ENCODE measurements at regions not wholly inside any gene's neighbourhood (a gene's known extent, or its start where the extent isn't known, plus 50 kb on each side); places are given as distances from the start of the nearest gene placed in this dataset.

GRCh38 chr10:109403551-109403950, 519.8 kb downstream of the XPNPEP1 start:
- no peaks in the 10 kb centered on the region for H3K27me3 ChIP-seq
- H3K4me3 ChIP-seq (ENCODE audit: low read depth, low read length) = no peak overlapping the region
- H3K4me1 ChIP-seq = no peaks in the 10 kb centered on the region
- no peaks in the 10 kb centered on the region for H3K36me3 ChIP-seq
- TF ChIP-seq, protein P1, sequence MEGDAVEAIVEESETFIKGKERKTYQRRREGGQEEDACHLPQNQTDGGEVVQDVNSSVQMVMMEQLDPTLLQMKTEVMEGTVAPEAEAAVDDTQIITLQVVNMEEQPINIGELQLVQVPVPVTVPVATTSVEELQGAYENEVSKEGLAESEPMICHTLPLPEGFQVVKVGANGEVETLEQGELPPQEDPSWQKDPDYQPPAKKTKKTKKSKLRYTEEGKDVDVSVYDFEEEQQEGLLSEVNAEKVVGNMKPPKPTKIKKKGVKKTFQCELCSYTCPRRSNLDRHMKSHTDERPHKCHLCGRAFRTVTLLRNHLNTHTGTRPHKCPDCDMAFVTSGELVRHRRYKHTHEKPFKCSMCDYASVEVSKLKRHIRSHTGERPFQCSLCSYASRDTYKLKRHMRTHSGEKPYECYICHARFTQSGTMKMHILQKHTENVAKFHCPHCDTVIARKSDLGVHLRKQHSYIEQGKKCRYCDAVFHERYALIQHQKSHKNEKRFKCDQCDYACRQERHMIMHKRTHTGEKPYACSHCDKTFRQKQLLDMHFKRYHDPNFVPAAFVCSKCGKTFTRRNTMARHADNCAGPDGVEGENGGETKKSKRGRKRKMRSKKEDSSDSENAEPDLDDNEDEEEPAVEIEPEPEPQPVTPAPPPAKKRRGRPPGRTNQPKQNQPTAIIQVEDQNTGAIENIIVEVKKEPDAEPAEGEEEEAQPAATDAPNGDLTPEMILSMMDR (IDR thresholded peaks at IDR 0.05; ENCODE audit: low read depth, low read length) = no peak
- DNase-seq = no peak
- H3K9me3 ChIP-seq = no peaks in the 10 kb centered on the region

- Histone ChIP-seq H3K9me3 (no peaks in the 10 kb centered on the region), H3K4me3 (ENCODE audit: low read depth, low read length) (no peak overlapping the region), H3K36me3 (no peaks in the 10 kb centered on the region), H3K4me1 (no peaks in the 10 kb centered on the region), H3K27me3 (no peaks in the 10 kb centered on the region)
- TF ChIP-seq, protein P1 (IDR thresholded peaks at IDR 0.05; ENCODE audit: low read depth, low read length) = no peak
- DNase-seq = no peak
Observed at GRCh38 chr10:109393425-109393824, 529.9 kb downstream of the XPNPEP1 start.

DNA sequence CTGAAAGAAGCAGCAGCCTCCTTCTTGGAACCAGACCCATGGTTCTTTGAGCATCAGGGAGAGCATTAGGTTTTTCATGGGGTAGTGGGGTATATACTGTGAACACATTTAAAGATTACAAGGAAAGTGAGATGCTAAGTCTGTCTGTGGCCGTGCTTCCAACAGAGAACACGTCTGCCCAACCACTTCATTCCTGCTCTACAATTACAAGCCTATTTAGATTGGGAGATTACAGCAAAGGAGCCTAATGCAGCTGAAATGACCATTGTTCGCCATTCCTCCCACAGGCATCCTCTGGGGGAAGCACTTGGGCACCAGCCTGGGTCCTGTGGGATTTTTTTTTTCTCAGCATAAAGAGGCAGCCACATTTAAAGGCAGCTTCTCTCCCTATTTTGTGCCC, 536.4 kb downstream of the XPNPEP1 start:
- H3K27me3 ChIP-seq = no peaks in the 10 kb centered on the region
- TF ChIP-seq, protein P1 (IDR thresholded peaks at IDR 0.05; ENCODE audit: low read depth, low read length) = no peak
- DNase-seq = no peak

GRCh38 chr10:109386101-109386500, 537.2 kb downstream of the XPNPEP1 start:
- Histone ChIP-seq H3K36me3 (no peaks in the 10 kb centered on the region), H3K27me3 (no peaks in the 10 kb centered on the region), H3K9me3 (no peaks in the 10 kb centered on the region), H3K4me3 (ENCODE audit: low read depth, low read length) (no peak overlapping the region), H3K4me1 (no peaks in the 10 kb centered on the region)
- TF ChIP-seq, protein P1 (IDR thresholded peaks at IDR 0.05; ENCODE audit: low read depth, low read length) = no peak
- no peak for DNase-seq

More for the DNA sequence above, 536.4 kb downstream of the XPNPEP1 start:
- no peaks in the 10 kb centered on the region for H3K9me3 ChIP-seq
- no peak overlapping the region for H3K4me3 ChIP-seq (ENCODE audit: low read depth, low read length)
- no peaks in the 10 kb centered on the region for H3K36me3 ChIP-seq
- no peaks in the 10 kb centered on the region for H3K4me1 ChIP-seq

DNA sequence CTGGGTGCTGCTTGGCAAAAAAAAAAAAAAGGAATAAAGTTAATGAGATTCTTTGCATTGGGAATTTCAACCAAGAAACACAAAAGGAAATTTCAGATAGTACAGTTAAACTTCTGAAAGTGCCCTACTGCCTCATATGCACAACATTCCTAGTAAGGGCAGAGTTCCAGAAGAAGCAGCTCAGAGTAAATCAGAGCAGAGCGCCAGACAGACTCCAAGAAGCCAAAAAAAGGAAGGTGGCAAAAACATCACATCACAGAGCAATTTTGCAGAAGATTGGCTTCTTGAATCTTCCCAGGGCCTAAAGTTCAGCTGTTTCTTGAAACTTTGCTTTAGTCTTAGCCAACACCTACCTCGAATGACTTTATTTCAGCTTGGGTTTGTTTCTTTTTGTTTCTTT, 544.1 kb downstream of the XPNPEP1 start:
- Histone ChIP-seq H3K9me3 (no peaks in the 10 kb centered on the region), H3K4me1 (no peaks in the 10 kb centered on the region), H3K36me3 (no peaks in the 10 kb centered on the region), H3K27me3 (no peaks in the 10 kb centered on the region), H3K4me3 (ENCODE audit: low read depth, low read length) (no peak overlapping the region)
- no peak for DNase-seq
- TF ChIP-seq, protein P1 (IDR thresholded peaks at IDR 0.05; ENCODE audit: low read depth, low read length) = no peak

GRCh38 chr10:109374215-109374614, 549.1 kb downstream of the XPNPEP1 start:
- Histone ChIP-seq H3K4me3 (ENCODE audit: low read depth, low read length) (no peak overlapping the region), H3K9me3 (no peaks in the 10 kb centered on the region), H3K27me3 (no peaks in the 10 kb centered on the region), H3K4me1 (no peaks in the 10 kb centered on the region), H3K36me3 (no peaks in the 10 kb centered on the region)
- TF ChIP-seq, protein P1 (IDR thresholded peaks at IDR 0.05; ENCODE audit: low read depth, low read length) = no peak
- no peak for DNase-seq
